HCEC 1CT (cell line): ENCODE measurements at regions not wholly inside any gene's neighbourhood (a gene's known extent, or its start where the extent isn't known, plus 50 kb on each side); places are given as distances from the start of the nearest gene placed in this dataset.

Experiments used
- DNase-seq: peaks from one replicate; pipeline ENCODE4 v3.0.0-alpha.2; 2017

DNA sequence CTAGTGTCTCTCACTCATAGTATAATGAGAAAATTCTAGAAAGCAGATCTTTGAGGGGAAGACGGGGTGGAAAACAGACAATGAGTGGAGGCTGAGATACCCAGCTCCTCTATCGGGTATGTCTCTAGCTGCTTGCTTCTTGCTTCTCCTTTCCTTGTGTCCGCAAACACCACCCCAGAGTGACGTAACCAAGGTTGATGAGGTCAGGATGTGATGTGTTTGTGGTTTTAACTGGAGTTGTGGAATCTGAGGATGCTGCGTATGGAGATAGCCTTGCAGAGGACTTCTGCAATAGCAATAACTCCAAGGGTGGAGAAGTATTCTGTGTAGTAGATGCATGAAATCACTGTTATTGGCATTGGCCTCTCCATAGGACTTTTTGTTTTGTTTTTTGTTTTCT, 132.7 kb upstream of the IFNGR1 start:
- no peak for DNase-seq

DNA sequence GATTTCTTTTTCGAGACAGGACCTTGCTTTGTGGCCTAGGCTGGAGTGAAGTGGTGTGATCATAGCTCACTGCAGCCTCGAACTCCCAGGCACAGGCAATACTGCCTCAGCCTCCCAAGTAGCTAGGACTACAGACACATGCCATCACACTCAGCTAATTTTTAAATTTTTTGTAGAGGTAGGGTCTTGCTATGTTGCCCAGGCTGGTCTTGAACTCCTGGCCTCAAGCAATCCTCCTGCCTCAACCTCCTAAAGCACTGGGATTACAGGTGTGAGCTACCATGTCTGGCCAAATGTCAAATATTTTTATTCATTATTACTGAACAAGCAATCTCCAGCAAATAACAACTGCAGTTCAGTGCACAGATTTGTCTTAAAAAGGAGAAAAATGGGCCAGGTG, 131.7 kb upstream of the IFNGR1 start:
- no peak for DNase-seq

- DNase-seq, result no peak
Observed at GRCh38 chr6:137349856-137350830, 131.0 kb upstream of the IFNGR1 start.

GRCh38 chr6:137348777-137349176, 129.6 kb upstream of the IFNGR1 start:
- DNase-seq, result no peak

GRCh38 chr6:137343241-137343640, 124.1 kb upstream of the IFNGR1 start:
- no peak for DNase-seq

DNA sequence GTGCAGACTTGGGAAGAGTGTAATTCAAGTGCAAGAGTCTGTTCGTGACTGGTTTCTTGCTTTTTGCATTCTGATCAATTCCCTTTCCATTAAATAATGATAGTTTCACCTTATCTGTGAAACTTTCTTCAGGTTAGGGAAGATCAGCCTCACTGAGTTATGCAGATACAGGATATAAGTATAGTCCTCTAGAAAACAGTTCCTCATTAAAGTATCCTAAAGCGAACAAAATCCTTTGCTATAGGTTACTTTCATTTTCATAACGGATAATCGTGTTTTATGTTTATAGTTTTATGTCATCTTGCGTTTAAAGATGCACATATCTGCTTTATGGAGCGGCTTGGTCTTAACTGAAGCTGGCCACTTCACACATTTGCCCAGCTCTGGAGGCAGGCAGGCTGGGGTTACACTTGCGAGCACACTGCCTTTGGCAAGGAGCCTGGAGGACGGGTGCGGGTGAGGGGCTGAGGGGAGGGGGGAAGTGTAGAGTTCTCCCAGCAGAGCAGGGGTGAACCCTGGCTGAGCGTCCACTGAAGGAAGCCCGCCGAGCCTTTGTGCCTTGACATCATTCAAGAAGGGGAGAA, 123.5 kb upstream of the IFNGR1 start:
- no peak for DNase-seq

DNA sequence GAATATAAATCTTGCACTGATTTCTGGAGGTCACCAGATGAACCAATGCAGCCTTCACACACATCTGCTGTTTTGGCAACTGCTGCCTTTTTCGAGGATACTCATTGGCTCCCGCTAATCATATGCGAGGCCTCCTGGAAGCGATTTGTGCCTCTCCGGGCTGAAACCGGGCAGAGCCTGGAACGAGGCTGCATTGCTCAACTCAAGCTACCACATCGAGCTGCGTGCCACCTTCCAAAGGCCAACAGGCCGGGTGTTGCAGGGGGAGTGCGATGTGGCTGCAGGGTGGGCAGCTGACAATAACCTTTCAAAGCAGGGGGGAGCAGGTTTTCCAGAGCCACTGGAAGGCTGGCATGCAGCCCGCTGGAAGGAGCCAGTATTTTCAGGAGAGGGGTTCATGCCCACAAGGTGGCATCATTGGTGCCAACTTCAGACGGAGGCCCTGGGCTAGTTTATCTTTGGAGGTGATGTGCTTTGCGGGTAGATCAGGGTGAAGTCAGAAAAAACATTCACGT, 122.6 kb upstream of the IFNGR1 start:
- DNase-seq, result peak; percentile 58

DNA sequence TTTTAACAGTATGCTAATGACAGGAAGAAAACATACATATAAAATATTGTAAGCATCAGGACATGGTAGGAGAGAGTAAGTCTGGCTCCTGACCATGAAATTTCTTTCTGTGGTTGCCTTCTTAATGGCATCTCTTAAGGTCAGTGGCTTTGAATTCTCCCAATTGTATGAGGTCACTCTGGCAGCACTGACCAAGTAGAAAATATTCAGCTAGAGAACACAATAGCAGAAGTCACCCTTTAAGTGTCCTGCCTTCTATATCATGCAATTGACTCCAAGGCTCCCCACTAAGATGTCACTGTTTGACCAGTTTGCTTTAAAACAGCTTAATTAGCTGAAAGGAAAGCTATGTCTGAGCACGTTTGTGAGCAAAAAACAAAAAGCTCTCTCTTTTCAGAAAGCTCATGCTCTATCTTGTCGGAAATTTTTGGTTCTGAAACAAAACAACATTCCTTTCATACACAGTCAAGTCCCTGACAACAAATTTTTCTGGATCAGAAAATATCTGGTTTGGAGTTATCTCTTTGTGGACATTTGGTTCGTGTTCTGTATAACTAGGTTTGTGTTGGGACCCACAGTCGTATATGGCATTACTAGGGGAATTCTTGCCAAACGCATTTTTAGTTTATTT, 120.9 kb upstream of the IFNGR1 start:
- no peak for DNase-seq

DNA sequence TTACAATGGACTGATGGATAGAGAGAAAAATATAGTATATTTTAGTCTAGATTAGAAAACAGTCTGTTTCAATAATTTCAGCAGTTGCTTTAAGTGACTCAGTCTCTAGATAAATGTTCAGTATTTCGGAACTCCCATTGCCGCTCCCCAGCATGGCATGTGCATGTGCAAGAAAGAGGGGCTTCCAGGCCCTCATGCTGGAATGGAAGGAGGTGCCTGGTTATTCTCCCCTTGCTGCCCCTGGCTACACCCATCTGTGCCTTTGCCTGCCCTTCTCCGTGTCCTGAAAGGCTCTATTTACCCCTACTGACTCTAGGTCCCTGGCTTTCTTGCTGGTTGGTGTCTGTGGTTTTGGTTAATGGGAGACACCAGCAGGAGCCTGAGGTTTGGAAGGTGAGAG, 115.7 kb upstream of the IFNGR1 start:
- no peak for DNase-seq

- DNase-seq, result no peak
Observed at GRCh38 chr6:137334094-137334493, 114.9 kb upstream of the IFNGR1 start.

- no peak for DNase-seq
Observed at GRCh38 chr6:137332637-137333280, 113.6 kb upstream of the IFNGR1 start.

DNA sequence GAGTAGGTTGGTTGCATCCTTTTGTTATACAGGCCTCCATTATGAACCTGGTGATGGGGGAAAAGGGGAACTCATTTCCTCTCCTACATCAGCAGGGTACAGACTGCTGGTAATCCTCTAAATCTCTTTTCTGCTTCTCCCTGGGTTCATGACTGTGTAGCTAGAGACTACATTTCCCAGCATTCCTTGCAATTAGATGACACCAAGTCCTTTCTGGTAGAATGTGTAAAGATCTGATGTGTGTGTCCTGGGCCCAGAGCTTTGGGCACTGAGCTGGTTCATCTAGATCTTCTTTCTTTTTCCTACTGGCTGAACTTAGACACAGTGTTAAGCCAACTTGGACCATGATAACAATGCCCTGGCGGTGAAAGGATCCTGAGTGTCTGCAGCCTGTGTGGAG, 104.7 kb upstream of the IFNGR1 start:
- no peak for DNase-seq

DNA sequence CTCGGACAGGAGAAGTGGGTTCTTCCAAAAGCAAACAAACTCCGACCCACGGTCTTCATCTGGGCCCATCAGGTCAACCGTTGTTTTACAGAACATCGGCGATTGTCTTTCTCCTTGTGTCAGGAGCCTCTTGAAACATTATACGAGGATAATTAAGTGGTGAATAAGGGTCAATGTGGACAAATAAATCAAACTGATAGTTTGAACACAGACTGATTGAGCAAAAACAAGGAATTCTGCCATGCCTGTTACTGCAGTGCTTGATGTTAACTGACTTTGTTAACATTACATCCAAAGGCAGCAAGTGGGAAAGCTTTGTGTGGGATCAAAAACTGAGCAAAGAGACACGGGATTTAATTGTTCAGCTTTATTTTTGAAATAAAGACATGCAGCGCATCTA, 101.1 kb upstream of the IFNGR1 start:
- DNase-seq, result no peak

- no peak for DNase-seq
Observed at GRCh38 chr6:137316626-137317025, 97.4 kb upstream of the IFNGR1 start.

DNA sequence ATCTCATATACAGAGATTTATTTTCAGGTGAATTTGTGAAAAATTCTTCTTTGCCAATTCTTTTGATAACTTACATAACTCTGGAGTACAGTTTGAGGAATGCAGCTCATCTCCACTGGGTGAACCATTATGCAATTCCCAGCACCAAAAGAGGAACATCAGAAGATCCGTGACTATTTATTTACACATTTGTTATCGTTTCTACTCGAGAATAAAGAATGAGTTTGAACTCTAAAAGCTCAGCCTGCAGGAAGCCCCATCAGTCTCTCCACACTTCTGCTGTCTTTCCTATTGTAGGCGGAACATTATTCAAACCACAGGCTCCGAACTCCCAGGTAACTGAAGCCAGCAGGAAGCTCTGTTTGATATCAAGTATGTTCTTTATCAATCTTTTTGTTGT, 95.9 kb upstream of the IFNGR1 start:
- DNase-seq, result no peak

DNA sequence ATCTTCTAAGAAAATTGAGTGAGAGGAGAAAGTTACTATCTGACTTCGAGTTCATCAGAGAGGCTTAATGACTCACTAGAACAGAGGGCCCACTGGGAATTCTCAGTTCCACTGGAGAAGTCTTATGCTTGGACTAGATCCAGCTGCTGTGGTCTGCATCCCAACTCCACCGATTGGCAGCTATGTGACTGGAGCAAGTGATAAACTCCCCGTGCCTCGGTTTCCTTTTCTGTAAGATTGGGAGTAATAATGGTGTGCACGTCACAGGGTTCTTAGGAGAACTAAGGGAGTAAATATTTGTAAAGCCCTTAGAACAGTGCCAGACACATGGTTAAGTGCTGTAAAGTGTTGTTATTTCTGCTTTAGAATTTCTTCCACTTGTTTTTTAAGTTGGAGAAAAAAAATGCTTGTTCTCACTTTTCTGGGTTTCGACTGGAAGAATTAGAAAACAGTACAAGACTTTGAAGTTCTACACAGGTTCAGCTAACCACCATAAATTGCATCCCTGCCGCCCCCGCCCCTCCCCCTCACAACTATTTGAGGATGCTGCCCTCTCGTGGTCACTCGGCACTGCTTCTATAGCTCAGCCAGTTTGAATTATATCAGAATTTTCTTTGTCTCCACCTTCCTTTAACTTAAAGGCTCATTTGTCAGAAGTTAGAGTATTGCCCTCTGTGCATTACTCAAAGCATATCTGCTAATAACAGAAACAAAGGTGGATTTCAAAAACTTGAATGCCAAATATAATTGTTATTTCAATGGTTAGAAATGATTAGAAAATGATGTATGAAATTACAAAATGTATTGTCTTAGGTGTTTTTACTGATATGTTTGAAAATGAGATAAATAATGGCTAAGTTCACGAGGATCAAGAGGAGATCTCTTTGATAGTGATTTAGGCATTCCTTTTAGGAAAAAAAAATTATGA, 95.0 kb upstream of the IFNGR1 start:
- DNase-seq, result peak; percentile 53

DNA sequence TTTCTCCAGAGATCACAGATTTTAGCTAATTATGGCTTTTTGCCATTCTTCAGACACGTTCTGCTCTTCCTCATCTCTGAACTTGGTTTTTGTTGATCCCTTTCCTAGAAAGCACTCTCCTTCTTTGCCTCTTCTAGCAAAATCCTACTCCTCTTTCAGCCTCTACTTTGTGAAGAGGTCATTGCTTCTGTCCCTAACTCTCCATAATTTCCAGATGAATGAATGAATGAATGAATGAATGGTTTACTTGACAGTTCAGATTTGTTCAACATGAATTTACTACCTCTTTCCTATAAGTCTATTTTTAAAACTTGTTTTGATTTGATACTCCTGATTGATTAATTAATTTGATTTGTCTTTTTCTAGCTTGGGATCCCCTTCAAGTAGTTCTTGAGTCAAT, 94.0 kb upstream of the IFNGR1 start:
- no peak for DNase-seq

GRCh38 chr6:137311940-137312339, 92.8 kb upstream of the IFNGR1 start:
- DNase-seq, result no peak

- peak; percentile 51 for DNase-seq
Observed at GRCh38 chr6:137309078-137309762, 90.0 kb upstream of the IFNGR1 start.

GRCh38 chr6:137307163-137307854, 88.1 kb upstream of the IFNGR1 start:
- DNase-seq, result no peak

DNA sequence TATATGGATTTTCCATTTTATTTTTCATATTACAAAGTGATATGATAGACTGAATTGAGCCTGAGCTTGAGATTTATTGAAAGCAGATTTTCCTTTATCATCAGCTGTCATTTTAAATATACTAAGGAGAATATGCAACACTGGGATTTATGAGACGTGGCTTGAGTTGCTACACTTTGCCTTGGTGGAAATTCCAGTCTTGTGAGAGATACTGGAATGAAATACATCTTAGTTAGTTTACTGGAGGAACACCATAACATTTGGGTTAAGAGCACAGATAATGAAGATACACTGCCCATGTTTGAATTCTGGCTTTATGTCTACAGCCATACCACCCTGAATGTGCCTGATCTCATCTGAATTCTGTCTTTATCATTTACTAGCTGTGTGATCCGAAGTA, 86.5 kb upstream of the IFNGR1 start:
- no peak for DNase-seq
